ENCODE measurements at regions not wholly inside any gene's neighbourhood (a gene's known extent, or its start where the extent isn't known, plus 50 kb on each side); places are given as distances from the start of the nearest gene placed in this dataset.
A peak's percentile ranks its signal among the peaks of the same experiment; 100 is the strongest.
"Not testable (repeated sequence)": the region's sequence is repeated elsewhere in the genome, so short reads cannot be mapped to it uniquely, and the experiment has no call there.

GRCh38 chr15:77900331-77900963 is 177.1 kb downstream of the TBC1D2B start:
- peak; percentile 57 for TF ChIP-seq CTCF (IDR thresholded peaks at IDR 0.05; ENCODE audit: low read depth, low read length)
- not testable (repeated sequence) for H3K4me3 ChIP-seq (ENCODE audit: low read depth, low read length)
- peak; percentile 68 for DNase-seq (ENCODE audit: low read depth)

- not testable (repeated sequence) for H3K4me3 ChIP-seq (ENCODE audit: low read depth, low read length)
These were observed 177.7 kb downstream of the TBC1D2B start for GRCh38 chr15:77899776-77900175.

GRCh38 chr15:77898811-77899730 is 178.4 kb downstream of the TBC1D2B start:
- no peak for TF ChIP-seq POLR2A (IDR thresholded peaks at IDR 0.05; ENCODE audit: extremely low read depth, insufficient read length)
- DNase-seq (ENCODE audit: low read depth), result no peak
- no peak overlapping the region for H3K4me3 ChIP-seq (ENCODE audit: low read depth, low read length)

More at GRCh38 chr15:77899776-77900175, 177.7 kb downstream of the TBC1D2B start:
- not testable (repeated sequence) for DNase-seq (ENCODE audit: low read depth)

GRCh38 chr15:77897896-77898406 is 179.6 kb downstream of the TBC1D2B start:
- TF ChIP-seq, protein P1, sequence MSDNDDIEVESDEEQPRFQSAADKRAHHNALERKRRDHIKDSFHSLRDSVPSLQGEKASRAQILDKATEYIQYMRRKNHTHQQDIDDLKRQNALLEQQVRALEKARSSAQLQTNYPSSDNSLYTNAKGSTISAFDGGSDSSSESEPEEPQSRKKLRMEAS (IDR thresholded peaks at IDR 0.05; ENCODE audit: low read depth, low read length), result no peak
- TF ChIP-seq MYC (IDR thresholded peaks at IDR 0.05; ENCODE audit: low read depth, low read length) (no peak), CTCF (IDR thresholded peaks at IDR 0.05; ENCODE audit: low read depth, low read length) (no peak), POLR2A (IDR thresholded peaks at IDR 0.05; ENCODE audit: extremely low read depth, insufficient read length) (no peak)
- no peak overlapping the region for H3K4me3 ChIP-seq (ENCODE audit: low read depth, low read length)
- DNase-seq (ENCODE audit: low read depth), result no peak

- DNase-seq (ENCODE audit: low read depth); H3K4me3 ChIP-seq (ENCODE audit: low read depth, low read length): not testable (repeated sequence)
These were observed 180.2 kb downstream of the TBC1D2B start for GRCh38 chr15:77897113-77897895.

- not testable (repeated sequence) for H3K4me3 ChIP-seq (ENCODE audit: low read depth, low read length); DNase-seq (ENCODE audit: low read depth)
These were observed 181.1 kb downstream of the TBC1D2B start for GRCh38 chr15:77896147-77897112.

DNA sequence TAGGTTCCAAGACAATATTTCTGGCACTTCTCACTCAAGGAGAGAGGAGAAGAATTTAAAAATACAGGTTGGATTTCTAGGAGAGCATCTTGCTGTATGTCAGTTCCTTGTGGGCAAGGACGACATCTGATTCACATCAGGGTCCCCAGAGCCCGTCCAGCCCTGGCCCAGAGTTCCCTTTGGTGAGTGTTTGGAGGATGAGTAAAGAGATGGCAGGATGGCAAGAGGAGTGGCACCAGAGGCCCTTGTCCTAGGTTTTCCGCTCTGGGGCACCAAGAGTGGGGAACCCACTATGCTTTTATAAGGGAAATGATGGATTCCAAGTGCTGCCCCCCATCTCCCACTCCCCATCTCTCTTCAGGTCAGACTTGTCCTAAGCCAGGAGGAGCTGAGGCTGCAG is 181.8 kb downstream of the TBC1D2B start:
- no peak for DNase-seq (ENCODE audit: low read depth)
- H3K4me3 ChIP-seq (ENCODE audit: low read depth, low read length), result no peak overlapping the region
- TF ChIP-seq CTCF (IDR thresholded peaks at IDR 0.05; ENCODE audit: low read depth, low read length) (no peak), MYC (IDR thresholded peaks at IDR 0.05; ENCODE audit: low read depth, low read length) (no peak), POLR2A (IDR thresholded peaks at IDR 0.05; ENCODE audit: extremely low read depth, insufficient read length) (no peak)
- TF ChIP-seq, protein P1 (IDR thresholded peaks at IDR 0.05; ENCODE audit: low read depth, low read length), result no peak

- peak; percentile 57 for DNase-seq (ENCODE audit: low read depth)
- not testable (repeated sequence) for H3K4me3 ChIP-seq (ENCODE audit: low read depth, low read length)
These were observed 182.4 kb downstream of the TBC1D2B start for GRCh38 chr15:77895145-77895544.

DNA sequence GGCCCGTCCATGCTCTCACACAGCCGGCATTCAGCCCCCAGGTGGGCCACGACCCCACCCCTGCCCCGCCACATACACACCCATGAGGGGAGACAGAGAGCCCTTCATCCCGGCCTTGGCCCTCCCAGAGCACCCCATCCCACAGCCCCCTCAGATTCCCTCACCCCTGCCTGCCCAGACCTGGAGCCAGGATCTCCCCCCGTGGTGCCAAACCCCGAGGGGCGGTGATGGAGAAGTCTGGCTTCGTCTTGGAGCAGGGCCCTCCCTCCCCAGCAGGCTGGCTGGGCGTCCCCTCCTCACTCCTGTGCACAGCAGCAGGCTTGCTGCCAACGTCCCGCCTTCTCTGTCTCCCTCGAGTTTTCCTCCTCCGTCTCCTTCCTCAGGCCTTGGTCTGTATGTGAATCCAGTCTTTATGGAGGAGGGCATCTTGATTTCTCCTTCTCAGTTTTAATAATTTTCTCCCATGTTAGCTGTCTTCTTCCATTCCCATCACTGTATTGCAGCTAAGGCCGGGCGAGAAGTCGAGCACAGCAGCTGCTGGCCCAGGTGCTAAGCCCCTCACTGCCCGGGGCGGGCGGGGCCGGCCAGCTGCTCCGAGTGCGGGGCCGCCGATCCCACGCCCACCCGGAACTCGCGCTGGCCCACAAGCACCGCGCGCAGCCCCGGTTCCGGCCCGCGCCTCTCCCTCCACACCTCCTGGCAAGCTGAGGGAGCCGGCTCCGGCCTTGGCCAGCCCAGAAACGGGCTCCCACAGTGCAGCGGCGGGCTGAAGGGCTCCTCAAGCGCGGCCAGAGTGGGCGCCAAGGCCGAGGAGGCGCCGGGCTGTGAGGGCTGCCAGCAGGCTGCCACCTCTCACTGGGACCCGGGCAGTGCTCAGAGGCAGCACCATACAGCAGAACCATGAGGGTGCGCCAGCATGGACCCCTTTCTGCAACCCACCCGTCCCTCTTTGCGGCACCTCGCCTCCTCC is 183.6 kb downstream of the TBC1D2B start:
- DNase-seq (ENCODE audit: low read depth); H3K4me3 ChIP-seq (ENCODE audit: low read depth, low read length): not testable (repeated sequence)

DNA sequence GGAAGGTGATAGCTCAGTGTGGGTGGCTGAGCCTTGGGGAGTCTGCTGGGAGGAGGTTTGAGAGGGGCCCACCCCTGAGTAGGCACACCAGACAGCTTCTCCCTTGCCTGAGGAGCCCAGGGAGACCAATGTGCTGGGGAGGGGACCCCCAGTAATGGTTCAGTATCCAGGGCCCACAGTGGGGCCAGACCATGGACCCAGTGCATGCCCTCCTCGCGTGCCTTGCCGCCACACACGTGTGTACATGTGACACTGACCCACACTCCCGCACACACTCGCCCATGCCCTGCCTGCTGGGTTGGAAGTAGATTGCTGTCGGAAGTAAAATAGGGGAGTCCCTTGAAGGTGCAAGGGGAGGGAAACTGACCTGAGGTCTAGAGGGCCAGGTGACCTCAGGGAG is 184.3 kb downstream of the TBC1D2B start:
- not testable (repeated sequence) for DNase-seq (ENCODE audit: low read depth); H3K4me3 ChIP-seq (ENCODE audit: low read depth, low read length)

Data from NB4 (cell line).